HG03354 (cell line): ENCODE measurements at regions not wholly inside any gene's neighbourhood (a gene's known extent, or its start where the extent isn't known, plus 50 kb on each side); places are given as distances from the start of the nearest gene placed in this dataset.
"Not testable (repeated sequence)": the region's sequence is repeated elsewhere in the genome, so short reads cannot be mapped to it uniquely, and the experiment has no call there.

Experiments
- ATAC-seq: cut with Tn5 transposase; IDR thresholded peaks from one replicate; pipeline ENCODE4 v1.9.1; 2021; ENCODE audit warnings: mild to moderate bottlenecking; ENCODE audit not compliant: unreplicated experiment, poor library complexity, severe bottlenecking

GRCh38 chr13:81596224-81596753 lies 1255.4 kb upstream of the SPRY2 start:
- no peak for ATAC-seq

GRCh38 chr13:81591528-81592220 lies 1250.7 kb upstream of the SPRY2 start:
- no peak for ATAC-seq

- no peak for ATAC-seq
Measured at GRCh38 chr13:81582381-81582780, 1241.5 kb upstream of the SPRY2 start.

- no peak for ATAC-seq
Measured at GRCh38 chr13:81577601-81578195, 1236.8 kb upstream of the SPRY2 start.

GRCh38 chr13:81568824-81569223 lies 1227.9 kb upstream of the SPRY2 start:
- no peak for ATAC-seq

GRCh38 chr13:81565849-81566248 lies 1224.9 kb upstream of the SPRY2 start:
- no peak for ATAC-seq

GRCh38 chr13:81563091-81563490 lies 1222.2 kb upstream of the SPRY2 start:
- ATAC-seq = no peak

- ATAC-seq = no peak
Measured at GRCh38 chr13:81562598-81562997, 1221.7 kb upstream of the SPRY2 start.

- no peak for ATAC-seq
Measured at GRCh38 chr13:81551036-81551435, 1210.1 kb upstream of the SPRY2 start.

- not testable (repeated sequence) for ATAC-seq
Measured at GRCh38 chr13:81546294-81546693, 1205.4 kb upstream of the SPRY2 start.

- ATAC-seq = no peak
Measured at GRCh38 chr13:81540777-81541176, 1199.9 kb upstream of the SPRY2 start.

- ATAC-seq = no peak
Measured at GRCh38 chr13:81539643-81540150, 1198.8 kb upstream of the SPRY2 start.

GRCh38 chr13:81498969-81499368 lies 1158.0 kb upstream of the SPRY2 start:
- no peak for ATAC-seq

GRCh38 chr13:81493144-81493543 lies 1152.2 kb upstream of the SPRY2 start:
- peak; percentile 91 for ATAC-seq

- no peak for ATAC-seq
Measured at GRCh38 chr13:81492449-81492848, 1151.5 kb upstream of the SPRY2 start.

GRCh38 chr13:81488021-81488420 lies 1147.1 kb upstream of the SPRY2 start:
- no peak for ATAC-seq

- no peak for ATAC-seq
Measured at GRCh38 chr13:81487151-81487550, 1146.2 kb upstream of the SPRY2 start.

GRCh38 chr13:81480634-81481033 lies 1139.7 kb upstream of the SPRY2 start:
- ATAC-seq = peak; percentile 64

GRCh38 chr13:81473366-81473899 lies 1132.5 kb upstream of the SPRY2 start:
- no peak for ATAC-seq

GRCh38 chr13:81458170-81458569 lies 1117.2 kb upstream of the SPRY2 start:
- no peak for ATAC-seq

GRCh38 chr13:81446441-81446840 lies 1105.5 kb upstream of the SPRY2 start:
- ATAC-seq = no peak
